Neural cell (in vitro differentiated cells): ENCODE measurements at regions not wholly inside any gene's neighbourhood (a gene's known extent, or its start where the extent isn't known, plus 50 kb on each side); places are given as distances from the start of the nearest gene placed in this dataset.
"Not testable (repeated sequence)": the region's sequence is repeated elsewhere in the genome, so short reads cannot be mapped to it uniquely, and the experiment has no call there.

Source experiments
- H2AFZ ChIP-seq: fragments of 200-600, 300-800 bp; sonication (generic), shearing (Covaris generic); 2 replicates; pipeline ENCODE4 v1.6.0; 2014; ENCODE audit warnings: low read depth, mild to moderate bottlenecking, antibody characterized with exemption, low read length, moderate library complexity
- H3F3A ChIP-seq: fragments of 200-600 bp; shearing (Covaris generic); 2 replicates; pipeline ENCODE4 v1.6.1; 2016; ENCODE audit warnings: mild to moderate bottlenecking, moderate library complexity, mixed read lengths, antibody characterized with exemption, low read length; ENCODE audit not compliant: insufficient read depth, poor library complexity, severe bottlenecking
- H3K27ac ChIP-seq: fragments of 200-600, 300-800 bp; sonication (generic), shearing (Covaris generic); 2 replicates; pipeline ENCODE4 v1.5.1; 2014; ENCODE audit warnings: mild to moderate bottlenecking, low read length, moderate library complexity
- H3K27me3 ChIP-seq: fragments of 300-800, 200-600 bp; sonication (generic), shearing (Covaris generic); 2 replicates; pipeline ENCODE4 v1.6.0; 2014; ENCODE audit warnings: mild to moderate bottlenecking, low read depth, low read length, moderate library complexity; ENCODE audit not compliant: insufficient read depth
- H3K36me3 ChIP-seq: fragments of 300-800, 200-600 bp; sonication (generic), shearing (Covaris generic); 2 replicates; pipeline ENCODE4 v1.5.1; 2014; ENCODE audit warnings: mild to moderate bottlenecking, antibody characterized with exemption, low read length, moderate library complexity; ENCODE audit not compliant: insufficient read depth
- H3K4me2 ChIP-seq: fragments of 300-800, 200-600 bp; sonication (generic), shearing (Covaris generic); 2 replicates; pipeline ENCODE4 v1.6.0; 2014; ENCODE audit warnings: mild to moderate bottlenecking, low read length
- H3K4me3 ChIP-seq: fragments of 300-800, 200-600 bp; sonication (generic), shearing (Covaris generic); 2 replicates; pipeline ENCODE4 v1.5.1; 2014; ENCODE audit warnings: mild to moderate bottlenecking, low read length, moderate library complexity
- H3K79me2 ChIP-seq: fragments of 200-600 bp; shearing (Covaris generic); replicated peaks from 2 replicates; pipeline ENCODE4 v1.6.0; 2014; ENCODE audit warnings: mild to moderate bottlenecking, low read length, moderate library complexity; ENCODE audit not compliant: insufficient read depth
- H3K9ac ChIP-seq: fragments of 300-800, 200-600 bp; sonication (generic), shearing (Covaris generic); 2 replicates; pipeline ENCODE4 v1.6.1; 2016; ENCODE audit warnings: mild to moderate bottlenecking, low read length, mixed read lengths
- H3K9me2 ChIP-seq: fragments of 200-600 bp; shearing (Covaris generic); 2 replicates; pipeline ENCODE4 v1.6.1; 2016; ENCODE audit warnings: mild to moderate bottlenecking, low read length, mixed read lengths; ENCODE audit not compliant: insufficient read depth
- H3K9me3 ChIP-seq: fragments of 200-600, 300-800 bp; sonication (generic), shearing (Covaris generic); 2 replicates; pipeline ENCODE4 v1.6.1; 2016; ENCODE audit warnings: mild to moderate bottlenecking, mixed run types, low read length, moderate library complexity, mixed read lengths
- H4K20me1 ChIP-seq: fragments of 200-600 bp; shearing (Covaris generic); 2 replicates; pipeline ENCODE4 v1.6.1; 2016; ENCODE audit warnings: mild to moderate bottlenecking, mixed run types; ENCODE audit not compliant: insufficient read depth
- CTCF ChIP-seq: fragments of 450-650 bp; IDR thresholded peaks from 2 replicates; pipeline ENCODE4 v1.5.1; 2014; ENCODE audit warnings: antibody characterized with exemption, mild to moderate bottlenecking, moderate library complexity; ENCODE audit not compliant: poor library complexity, severe bottlenecking
- EP300 ChIP-seq: fragments of 450-650 bp; conservative IDR thresholded peaks from 2 replicates; pipeline ENCODE4 v1.6.1; 2014; ENCODE audit warnings: antibody characterized with exemption, mild to moderate bottlenecking, moderate library complexity; ENCODE audit not compliant: poor library complexity, severe bottlenecking
- EZH2 ChIP-seq: fragments of 200-600, 300-800 bp; shearing (Covaris generic), sonication (generic); IDR thresholded peaks from 2 replicates; pipeline ENCODE4 v1.6.1; 2014; ENCODE audit warnings: antibody characterized with exemption, low read length, borderline replicate concordance, mild to moderate bottlenecking; ENCODE audit not compliant: insufficient read depth, poor library complexity, severe bottlenecking
- MXI1 ChIP-seq: fragments of 450-650 bp; conservative IDR thresholded peaks from 2 replicates; pipeline ENCODE4 v1.6.1; 2014; ENCODE audit warnings: antibody characterized with exemption, mild to moderate bottlenecking; ENCODE audit not compliant: poor library complexity, severe bottlenecking
- POLR2AphosphoS5 ChIP-seq: IDR thresholded peaks from 2 replicates; pipeline ENCODE4 v1.6.1; 2012
- RAD21 ChIP-seq: fragments of 450-650 bp; conservative IDR thresholded peaks from 2 replicates; pipeline ENCODE4 v1.6.1; 2014; ENCODE audit warnings: antibody characterized with exemption, mild to moderate bottlenecking, moderate library complexity
- SMC3 ChIP-seq: fragments of 450-650 bp; conservative IDR thresholded peaks from 2 replicates; pipeline ENCODE4 v1.6.1; 2014; ENCODE audit warnings: antibody characterized with exemption, mild to moderate bottlenecking, moderate library complexity; ENCODE audit not compliant: poor library complexity
- TAF1 ChIP-seq: IDR thresholded peaks from 2 replicates; pipeline ENCODE4 v1.6.1; 2012; ENCODE audit warnings: low read depth
- TF ChIP-seq, protein P1 (sequence below): IDR thresholded peaks from 2 replicates; pipeline ENCODE4 v1.6.1; 2012; ENCODE audit warnings: borderline replicate concordance

DNA sequence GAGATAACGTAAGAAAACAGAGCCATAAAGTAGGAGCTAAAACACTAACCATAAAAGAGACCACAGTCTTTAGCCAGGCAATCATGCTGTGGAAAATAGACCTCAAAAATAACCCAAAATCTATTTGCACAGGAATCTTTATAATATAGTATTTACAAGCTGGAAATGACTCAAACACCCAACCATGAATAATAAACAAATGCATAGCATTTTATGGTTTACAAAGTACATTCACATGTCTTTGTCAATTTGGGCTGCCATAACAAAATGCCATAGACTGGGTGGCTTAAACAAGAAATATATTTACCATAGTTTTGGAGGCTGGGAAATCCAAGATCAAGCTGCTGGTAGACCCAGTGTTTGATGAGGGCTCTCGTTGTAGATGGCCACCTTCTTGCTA lies 65.5 kb upstream of the GRB10 start:
- H4K20me1 ChIP-seq, result no peaks in the 10 kb centered on the region
- no peaks in the 10 kb centered on the region for H3K9me3 ChIP-seq
- no peak overlapping the region for H3K9ac ChIP-seq
- H3K9me2 ChIP-seq, result no peaks in the 10 kb centered on the region
- no peaks in the 10 kb centered on the region for H3K79me2 ChIP-seq
- H3K4me3 ChIP-seq, result no peak overlapping the region
- H3K4me2 ChIP-seq, result no peak overlapping the region
- TF ChIP-seq POLR2AphosphoS5 (no peak), EZH2 (no peak), SMC3 (no peak), EP300 (no peak), CTCF (no peak), MXI1 (no peak), TAF1 (no peak), RAD21 (no peak)
- TF ChIP-seq, protein P1, sequence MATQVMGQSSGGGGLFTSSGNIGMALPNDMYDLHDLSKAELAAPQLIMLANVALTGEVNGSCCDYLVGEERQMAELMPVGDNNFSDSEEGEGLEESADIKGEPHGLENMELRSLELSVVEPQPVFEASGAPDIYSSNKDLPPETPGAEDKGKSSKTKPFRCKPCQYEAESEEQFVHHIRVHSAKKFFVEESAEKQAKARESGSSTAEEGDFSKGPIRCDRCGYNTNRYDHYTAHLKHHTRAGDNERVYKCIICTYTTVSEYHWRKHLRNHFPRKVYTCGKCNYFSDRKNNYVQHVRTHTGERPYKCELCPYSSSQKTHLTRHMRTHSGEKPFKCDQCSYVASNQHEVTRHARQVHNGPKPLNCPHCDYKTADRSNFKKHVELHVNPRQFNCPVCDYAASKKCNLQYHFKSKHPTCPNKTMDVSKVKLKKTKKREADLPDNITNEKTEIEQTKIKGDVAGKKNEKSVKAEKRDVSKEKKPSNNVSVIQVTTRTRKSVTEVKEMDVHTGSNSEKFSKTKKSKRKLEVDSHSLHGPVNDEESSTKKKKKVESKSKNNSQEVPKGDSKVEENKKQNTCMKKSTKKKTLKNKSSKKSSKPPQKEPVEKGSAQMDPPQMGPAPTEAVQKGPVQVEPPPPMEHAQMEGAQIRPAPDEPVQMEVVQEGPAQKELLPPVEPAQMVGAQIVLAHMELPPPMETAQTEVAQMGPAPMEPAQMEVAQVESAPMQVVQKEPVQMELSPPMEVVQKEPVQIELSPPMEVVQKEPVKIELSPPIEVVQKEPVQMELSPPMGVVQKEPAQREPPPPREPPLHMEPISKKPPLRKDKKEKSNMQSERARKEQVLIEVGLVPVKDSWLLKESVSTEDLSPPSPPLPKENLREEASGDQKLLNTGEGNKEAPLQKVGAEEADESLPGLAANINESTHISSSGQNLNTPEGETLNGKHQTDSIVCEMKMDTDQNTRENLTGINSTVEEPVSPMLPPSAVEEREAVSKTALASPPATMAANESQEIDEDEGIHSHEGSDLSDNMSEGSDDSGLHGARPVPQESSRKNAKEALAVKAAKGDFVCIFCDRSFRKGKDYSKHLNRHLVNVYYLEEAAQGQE, result no peak
- H3K36me3 ChIP-seq, result no peaks in the 10 kb centered on the region
- H3K27me3 ChIP-seq, result no peaks in the 10 kb centered on the region
- H3K27ac ChIP-seq, result no peak overlapping the region
- no peaks in the 10 kb centered on the region for H3F3A ChIP-seq
- no peak overlapping the region for H2AFZ ChIP-seq

DNA sequence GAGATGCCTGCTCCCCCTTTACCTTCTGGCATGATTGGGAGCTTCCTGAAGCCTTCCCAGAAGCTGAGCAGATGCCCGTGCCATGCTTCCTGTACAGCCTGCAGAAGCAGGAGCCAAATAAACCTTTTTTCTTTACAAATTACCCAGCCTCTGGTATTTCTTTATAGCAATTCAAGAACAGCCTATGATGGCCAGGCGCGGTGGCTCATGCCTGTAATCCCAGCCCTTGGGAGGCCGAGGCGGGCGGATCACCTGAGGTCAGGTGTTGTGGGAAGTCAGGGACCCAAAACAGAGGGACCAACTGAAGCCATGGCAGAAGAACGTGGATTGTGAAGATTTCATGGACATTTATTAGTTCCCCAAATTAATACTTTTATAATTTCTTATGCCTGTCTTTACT lies 62.2 kb upstream of the GRB10 start:
- H2AFZ ChIP-seq, H3K9me3 ChIP-seq, H3F3A ChIP-seq, H3K79me2 ChIP-seq, H3K27me3 ChIP-seq, H3K27ac ChIP-seq, H3K9ac ChIP-seq, H3K36me3 ChIP-seq, H3K4me3 ChIP-seq, H3K4me2 ChIP-seq, H4K20me1 ChIP-seq, H3K9me2 ChIP-seq: not testable (repeated sequence)

DNA sequence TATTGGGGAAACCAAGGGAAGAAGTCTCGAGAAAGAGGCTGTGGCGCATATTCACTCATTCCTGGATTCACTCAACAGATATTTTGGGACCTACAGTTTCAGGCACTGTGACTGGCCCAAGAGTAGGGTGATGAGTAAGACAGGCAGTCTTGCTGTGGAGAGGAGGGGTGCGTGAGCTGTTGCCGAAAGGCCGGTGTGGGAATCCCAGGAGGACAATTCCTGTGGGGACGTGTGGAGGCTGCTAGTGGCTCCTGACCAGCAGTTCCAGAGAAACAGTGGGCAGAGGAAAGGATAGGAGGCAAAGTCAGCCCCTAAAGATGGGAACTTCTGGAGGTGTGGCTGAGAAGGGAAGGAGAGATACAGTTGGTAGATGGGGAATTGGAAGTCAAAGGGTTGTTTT lies 59.3 kb upstream of the GRB10 start:
- TF ChIP-seq RAD21, result no peak
- TF ChIP-seq, protein P1, result no peak
- no peak for TF ChIP-seq POLR2AphosphoS5
- H3K36me3 ChIP-seq, result no peaks in the 10 kb centered on the region
- H3K9me2 ChIP-seq, result no peaks in the 10 kb centered on the region
- no peaks in the 10 kb centered on the region for H3K79me2 ChIP-seq
- H3K4me3 ChIP-seq, result no peak overlapping the region
- no peak overlapping the region for H2AFZ ChIP-seq
- no peak overlapping the region for H3K27ac ChIP-seq
- H3K4me2 ChIP-seq, result no peak overlapping the region
- no peaks in the 10 kb centered on the region for H3K9me3 ChIP-seq
- no peak overlapping the region for H3K9ac ChIP-seq
- no peaks in the 10 kb centered on the region for H3K27me3 ChIP-seq
- H4K20me1 ChIP-seq, result no peaks in the 10 kb centered on the region
- H3F3A ChIP-seq, result no peaks in the 10 kb centered on the region
